NT2/D1 (cell line): ENCODE measurements at regions not wholly inside any gene's neighbourhood (a gene's known extent, or its start where the extent isn't known, plus 50 kb on each side); places are given as distances from the start of the nearest gene placed in this dataset.

Source experiments
- SUZ12 ChIP-seq: IDR thresholded peaks from 2 replicates; pipeline ENCODE4 v1.6.1; 2011; ENCODE audit not compliant: insufficient read length, insufficient read depth; ENCODE audit errors: extremely low read depth
- YY1 ChIP-seq: IDR thresholded peaks from 2 replicates; pipeline ENCODE4 v1.6.1; 2011; ENCODE audit not compliant: insufficient read length, insufficient read depth
- ZNF274 ChIP-seq: IDR thresholded peaks from 2 replicates; pipeline ENCODE4 v1.6.1; 2011; ENCODE audit warnings: mild to moderate bottlenecking, low read depth, low read length

DNA sequence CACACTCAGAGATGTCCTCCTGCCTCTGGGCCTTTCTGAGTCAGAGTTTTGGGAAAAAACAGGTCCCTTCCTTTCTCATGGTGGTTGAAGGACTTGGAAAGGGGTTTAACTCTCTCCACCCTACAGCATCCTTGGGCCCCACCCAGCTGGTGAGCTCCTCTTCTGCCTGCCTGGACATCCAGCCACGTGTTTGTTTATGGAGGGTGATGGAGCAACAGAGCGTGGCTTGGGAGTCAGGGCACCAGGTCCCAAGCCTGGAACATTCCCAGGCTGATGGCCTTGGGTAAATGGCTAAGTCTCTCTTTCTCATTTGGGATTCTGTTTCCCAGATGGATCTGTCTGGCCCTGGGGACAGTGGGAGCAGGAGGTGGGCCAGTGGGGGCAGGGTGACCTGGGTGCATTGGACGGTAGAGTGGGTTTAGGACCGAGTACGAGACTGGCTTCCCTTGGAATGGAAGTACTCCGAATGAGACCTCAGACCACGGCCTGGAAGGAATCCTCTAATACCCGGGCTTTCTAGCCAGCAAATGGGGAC, 141.1 kb upstream of the IRX2 start:
- no peak for TF ChIP-seq SUZ12
- TF ChIP-seq ZNF274 = no peak
- no peak for TF ChIP-seq YY1
